ENCODE measurements at regions not wholly inside any gene's neighbourhood (a gene's known extent, or its start where the extent isn't known, plus 50 kb on each side); places are given as distances from the start of the nearest gene placed in this dataset.

DNA sequence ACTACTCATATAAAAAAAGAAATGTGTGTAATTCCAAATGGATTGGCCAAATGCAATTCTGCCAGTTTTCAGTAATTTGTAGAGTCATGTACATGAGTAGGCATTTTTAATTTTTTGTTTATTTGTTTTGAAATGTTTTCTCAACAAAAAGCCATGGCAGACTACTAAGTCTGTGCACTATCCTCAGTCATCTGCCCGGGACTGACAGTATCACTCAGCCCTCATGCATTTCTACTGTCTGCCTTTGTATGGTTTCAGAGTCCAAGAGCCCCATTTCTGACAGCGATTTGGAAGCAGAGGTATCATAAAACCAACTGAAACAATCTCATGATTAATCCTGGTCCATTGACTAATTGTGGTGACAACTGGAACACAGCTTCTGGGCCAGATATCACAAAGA is 109.9 kb upstream of the NYAP2 start:
- Mint-ChIP-seq H3K27me3 (ENCODE audit: low read depth) (no peaks in the 10 kb centered on the region), H3K27ac (no peak overlapping the region), H3K4me1 (ENCODE audit: low read depth) (no peaks in the 10 kb centered on the region), H3K9me3 (no peaks in the 10 kb centered on the region), H3K36me3 (ENCODE audit: low read depth) (no peaks in the 10 kb centered on the region), H3K4me3 (ENCODE audit: low read depth) (no peak overlapping the region)
- no peak for DNase-seq (ENCODE audit: low spot score)
- intact Hi-C loops (cut with micrococcal nuclease) = no loop called here

DNA sequence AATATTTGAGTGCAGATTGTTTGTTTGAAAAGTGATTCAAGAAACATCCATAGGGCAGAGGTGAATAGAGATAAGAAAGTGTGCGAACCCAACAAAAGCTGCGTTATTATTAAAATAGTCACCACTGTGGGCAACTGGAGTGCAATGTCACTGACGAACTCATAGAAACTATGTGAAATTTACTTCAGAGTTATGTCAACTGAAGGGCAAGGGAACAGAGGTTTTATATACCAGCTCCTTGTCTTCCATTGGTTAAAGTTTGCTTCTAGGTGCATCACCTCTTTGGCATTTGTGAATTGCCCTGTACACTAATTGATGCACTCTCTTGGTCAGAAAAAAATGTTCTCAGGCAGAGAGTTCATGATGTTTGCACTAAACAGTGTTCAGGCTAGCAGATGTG is 110.5 kb upstream of the NYAP2 start:
- no peaks in the 10 kb centered on the region for H3K4me1 Mint-ChIP-seq (ENCODE audit: low read depth)
- H3K4me3 Mint-ChIP-seq (ENCODE audit: low read depth) = no peak overlapping the region
- no peaks in the 10 kb centered on the region for H3K36me3 Mint-ChIP-seq (ENCODE audit: low read depth)
- intact Hi-C loops (cut with micrococcal nuclease) = no loop called here
- no peak for DNase-seq (ENCODE audit: low spot score)
- H3K27me3 Mint-ChIP-seq (ENCODE audit: low read depth) = no peaks in the 10 kb centered on the region
- H3K9me3 Mint-ChIP-seq = no peaks in the 10 kb centered on the region
- no peak overlapping the region for H3K27ac Mint-ChIP-seq

DNA sequence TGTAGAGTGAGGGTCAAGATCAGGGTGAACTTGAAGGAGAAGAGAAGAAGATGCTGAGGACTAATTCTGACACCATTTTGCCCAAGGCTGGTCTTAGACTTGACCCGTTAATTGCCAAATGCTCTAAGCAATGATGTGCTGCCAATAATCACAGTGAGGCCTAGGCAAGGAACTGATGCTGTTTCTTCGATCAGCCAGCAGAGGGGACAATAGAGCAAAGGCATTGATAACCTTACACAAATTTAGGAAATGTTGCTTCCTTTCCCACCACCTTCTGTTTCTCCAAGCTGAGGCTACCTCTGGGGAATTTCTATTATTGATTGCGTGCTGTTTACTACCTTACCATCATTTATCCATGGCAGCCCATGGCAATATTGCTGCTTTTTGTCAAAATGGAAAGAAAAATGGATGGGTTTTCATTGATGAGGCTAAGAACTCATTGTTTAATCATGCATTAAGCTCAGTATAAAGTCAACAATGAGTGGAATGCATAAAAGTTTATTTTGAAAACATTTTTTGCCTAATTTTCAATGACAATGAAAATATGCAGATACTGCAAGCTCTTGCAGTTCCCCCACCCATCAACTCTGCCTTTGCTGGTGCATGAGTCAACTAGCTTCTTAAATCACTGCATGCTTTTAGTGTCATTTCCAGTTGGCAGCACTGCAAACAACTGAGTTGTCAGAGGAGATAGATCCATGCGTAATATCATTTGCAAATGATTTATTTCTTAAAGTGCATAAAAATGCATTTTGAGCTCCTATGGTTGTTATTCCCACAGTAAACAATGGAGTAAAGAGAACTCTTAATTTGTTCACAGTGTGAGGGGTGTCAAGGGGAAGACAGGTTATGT is 116.4 kb upstream of the NYAP2 start:
- H3K27me3 Mint-ChIP-seq (ENCODE audit: low read depth) = no peaks in the 10 kb centered on the region
- no peaks in the 10 kb centered on the region for H3K9me3 Mint-ChIP-seq
- no peaks in the 10 kb centered on the region for H3K4me1 Mint-ChIP-seq (ENCODE audit: low read depth)
- H3K4me3 Mint-ChIP-seq (ENCODE audit: low read depth) = no peak overlapping the region
- intact Hi-C loops (cut with micrococcal nuclease) = loop anchor here (1.0 kb wide), 1 partner anchor 377 kb away; no protein-coding TSS in a partner anchor
- no peaks in the 10 kb centered on the region for H3K36me3 Mint-ChIP-seq (ENCODE audit: low read depth)
- no peak for DNase-seq (ENCODE audit: low spot score)
- H3K27ac Mint-ChIP-seq = no peak overlapping the region

DNA sequence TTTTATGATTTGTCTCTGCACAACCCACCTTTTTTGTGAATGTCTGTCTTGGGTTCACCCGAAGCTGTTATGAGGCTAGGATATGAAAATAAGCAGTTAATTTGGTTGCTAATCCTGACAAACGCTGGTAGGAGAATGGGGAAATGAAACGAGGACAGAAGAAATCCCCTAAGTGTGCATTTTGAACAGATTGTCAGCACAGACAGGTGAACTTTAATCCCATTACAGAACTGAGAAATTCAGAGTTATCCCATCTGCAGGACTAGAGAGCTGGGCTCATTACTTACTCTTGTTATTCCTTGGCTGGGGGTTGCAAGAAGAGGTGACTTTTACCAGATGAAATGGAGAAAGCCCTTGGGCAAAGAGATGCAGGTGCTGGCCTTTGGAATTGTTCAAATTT is 123.3 kb upstream of the NYAP2 start:
- Mint-ChIP-seq H3K27ac (no peak overlapping the region), H3K36me3 (ENCODE audit: low read depth) (no peaks in the 10 kb centered on the region), H3K4me1 (ENCODE audit: low read depth) (no peaks in the 10 kb centered on the region), H3K27me3 (ENCODE audit: low read depth) (no peaks in the 10 kb centered on the region), H3K9me3 (no peaks in the 10 kb centered on the region), H3K4me3 (ENCODE audit: low read depth) (no peak overlapping the region)
- no peak for DNase-seq (ENCODE audit: low spot score)
- intact Hi-C loops (cut with micrococcal nuclease) = no loop called here

DNA sequence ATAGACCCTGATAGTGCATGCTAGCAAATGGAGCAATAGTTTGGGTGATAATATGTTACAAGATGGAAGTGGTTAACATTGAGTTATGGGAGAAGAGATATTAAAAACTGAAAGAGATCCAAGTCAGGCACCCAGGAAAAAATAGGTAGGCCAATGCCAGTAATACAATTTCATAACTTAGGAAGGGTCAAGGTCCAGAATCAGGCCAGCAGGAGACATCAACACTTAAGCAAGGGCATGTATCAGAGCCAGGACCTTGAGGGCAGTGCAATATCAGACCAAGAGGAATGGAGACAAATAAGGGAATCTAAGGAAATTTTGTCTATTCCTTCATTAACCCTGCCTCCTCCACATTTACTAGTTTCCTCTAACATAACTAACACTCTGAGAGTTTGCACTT is 124.1 kb upstream of the NYAP2 start:
- no peak for DNase-seq (ENCODE audit: low spot score)
- intact Hi-C loops (cut with micrococcal nuclease) = no loop called here
- Mint-ChIP-seq H3K4me3 (ENCODE audit: low read depth) (no peak overlapping the region), H3K36me3 (ENCODE audit: low read depth) (no peaks in the 10 kb centered on the region), H3K4me1 (ENCODE audit: low read depth) (no peaks in the 10 kb centered on the region), H3K9me3 (no peaks in the 10 kb centered on the region), H3K27ac (no peak overlapping the region), H3K27me3 (ENCODE audit: low read depth) (no peaks in the 10 kb centered on the region)

DNA sequence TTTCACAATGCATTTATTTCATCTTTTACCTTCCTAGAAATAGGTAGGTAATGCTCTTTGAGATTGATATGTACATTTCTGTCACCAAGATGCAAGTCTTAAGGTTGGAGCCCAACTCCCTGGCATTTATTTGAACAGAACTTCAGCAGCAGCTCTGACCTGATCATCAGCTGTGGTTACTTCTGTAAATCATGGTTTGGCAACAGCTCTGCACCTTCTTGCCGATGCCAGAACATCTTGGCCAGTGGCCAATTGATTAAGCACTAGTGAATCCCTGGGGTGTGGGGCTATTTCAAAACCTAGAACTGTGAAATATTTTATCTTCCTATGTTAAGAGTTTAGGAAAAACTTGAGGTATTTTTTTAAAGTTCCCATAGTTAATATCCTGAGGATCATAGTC is 124.8 kb upstream of the NYAP2 start:
- no peaks in the 10 kb centered on the region for H3K4me1 Mint-ChIP-seq (ENCODE audit: low read depth)
- H3K27me3 Mint-ChIP-seq (ENCODE audit: low read depth) = no peaks in the 10 kb centered on the region
- H3K27ac Mint-ChIP-seq = no peak overlapping the region
- H3K36me3 Mint-ChIP-seq (ENCODE audit: low read depth) = no peaks in the 10 kb centered on the region
- H3K4me3 Mint-ChIP-seq (ENCODE audit: low read depth) = no peak overlapping the region
- intact Hi-C loops (cut with micrococcal nuclease) = no loop called here
- no peaks in the 10 kb centered on the region for H3K9me3 Mint-ChIP-seq
- DNase-seq (ENCODE audit: low spot score) = no peak

DNA sequence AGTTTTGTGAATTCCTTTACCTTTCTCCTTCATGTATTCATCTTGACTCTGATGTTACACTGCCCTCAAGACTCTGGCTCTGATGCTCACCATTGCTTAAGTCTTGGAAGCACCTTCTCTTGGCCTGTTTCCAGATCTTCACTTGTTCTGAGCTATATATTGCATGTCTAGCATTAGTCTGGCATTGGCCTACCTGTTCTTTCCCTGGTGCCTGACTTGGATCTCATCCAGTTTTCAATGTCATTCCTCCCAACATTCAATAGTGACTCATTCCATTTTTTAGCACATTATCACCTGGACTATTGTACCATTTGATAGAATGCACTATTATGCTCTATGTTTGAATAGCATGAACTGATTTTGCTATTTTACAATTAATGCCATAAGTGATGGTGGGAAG is 127.3 kb upstream of the NYAP2 start:
- no peaks in the 10 kb centered on the region for H3K4me1 Mint-ChIP-seq (ENCODE audit: low read depth)
- H3K27ac Mint-ChIP-seq = no peak overlapping the region
- H3K4me3 Mint-ChIP-seq (ENCODE audit: low read depth) = no peak overlapping the region
- H3K36me3 Mint-ChIP-seq (ENCODE audit: low read depth) = no peaks in the 10 kb centered on the region
- H3K9me3 Mint-ChIP-seq = no peaks in the 10 kb centered on the region
- H3K27me3 Mint-ChIP-seq (ENCODE audit: low read depth) = no peaks in the 10 kb centered on the region
- no peak for DNase-seq (ENCODE audit: low spot score)
- intact Hi-C loops (cut with micrococcal nuclease) = no loop called here

DNA sequence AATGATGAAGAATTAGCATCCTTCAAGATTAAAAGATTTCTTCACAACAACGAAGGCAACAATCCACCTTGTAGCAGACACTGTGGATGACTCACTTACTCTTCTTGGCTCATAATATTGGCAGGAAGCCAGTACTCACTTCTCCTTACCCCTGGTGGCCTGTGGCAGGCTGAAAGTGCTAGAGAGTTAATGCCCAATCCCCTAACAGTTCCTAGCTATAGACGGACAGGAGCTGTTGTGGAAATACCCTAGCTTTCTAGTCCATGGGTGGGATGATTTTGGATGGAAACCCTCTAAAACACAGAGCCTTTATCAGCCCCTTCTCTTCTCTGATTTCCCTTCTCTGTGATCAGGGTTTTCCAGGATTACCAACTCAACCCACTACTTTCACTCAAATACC is 128.6 kb upstream of the NYAP2 start:
- Mint-ChIP-seq H3K36me3 (ENCODE audit: low read depth) (no peaks in the 10 kb centered on the region), H3K27ac (no peak overlapping the region), H3K4me1 (ENCODE audit: low read depth) (no peaks in the 10 kb centered on the region), H3K9me3 (no peaks in the 10 kb centered on the region), H3K27me3 (ENCODE audit: low read depth) (no peaks in the 10 kb centered on the region), H3K4me3 (ENCODE audit: low read depth) (no peak overlapping the region)
- no peak for DNase-seq (ENCODE audit: low spot score)
- intact Hi-C loops (cut with micrococcal nuclease) = no loop called here

DNA sequence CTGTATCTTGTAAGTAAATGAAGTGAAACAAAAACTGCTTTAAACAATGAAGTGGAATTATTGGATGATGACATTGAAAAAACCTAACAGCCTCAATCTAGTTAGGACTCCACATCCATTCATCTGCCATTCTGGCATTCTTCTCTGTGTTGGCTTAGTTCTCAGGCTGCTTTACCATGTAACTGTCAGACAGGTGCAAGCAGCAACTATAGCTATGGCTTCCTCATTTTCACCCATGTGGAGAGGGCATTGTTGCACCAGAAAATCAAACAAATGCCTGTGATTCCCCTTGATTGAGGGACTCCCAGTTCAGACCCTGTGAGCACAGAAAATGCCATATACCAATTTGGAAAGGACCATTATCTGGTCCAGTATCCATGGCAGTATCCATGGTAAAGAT is 129.5 kb upstream of the NYAP2 start:
- H3K4me3 Mint-ChIP-seq (ENCODE audit: low read depth) = no peak overlapping the region
- H3K36me3 Mint-ChIP-seq (ENCODE audit: low read depth) = no peaks in the 10 kb centered on the region
- no peaks in the 10 kb centered on the region for H3K27me3 Mint-ChIP-seq (ENCODE audit: low read depth)
- no peaks in the 10 kb centered on the region for H3K4me1 Mint-ChIP-seq (ENCODE audit: low read depth)
- intact Hi-C loops (cut with micrococcal nuclease) = no loop called here
- no peak for DNase-seq (ENCODE audit: low spot score)
- H3K27ac Mint-ChIP-seq = no peak overlapping the region
- no peaks in the 10 kb centered on the region for H3K9me3 Mint-ChIP-seq

DNA sequence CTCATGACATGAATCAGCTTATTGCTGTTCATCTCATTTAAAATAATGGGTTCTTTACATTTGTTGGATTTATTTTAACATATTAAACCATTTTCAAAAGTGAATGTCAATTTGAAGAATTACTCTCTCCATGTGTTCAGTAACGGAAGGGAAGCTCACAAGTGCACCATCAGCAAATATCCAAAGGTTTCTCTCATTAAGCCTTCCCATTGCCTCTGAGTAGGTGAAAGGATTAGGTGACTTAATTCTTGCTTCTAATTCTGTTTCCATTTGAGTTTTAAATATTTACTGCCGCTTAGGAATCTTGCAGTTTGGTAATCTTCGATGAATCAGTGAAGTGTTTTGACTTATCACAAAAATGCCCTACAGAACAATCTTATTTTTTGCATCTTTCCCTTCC is 145.1 kb upstream of the NYAP2 start:
- H3K9me3 Mint-ChIP-seq = no peaks in the 10 kb centered on the region
- intact Hi-C loops (cut with micrococcal nuclease) = no loop called here
- H3K4me1 Mint-ChIP-seq (ENCODE audit: low read depth) = no peaks in the 10 kb centered on the region
- DNase-seq (ENCODE audit: low spot score) = no peak
- no peaks in the 10 kb centered on the region for H3K36me3 Mint-ChIP-seq (ENCODE audit: low read depth)
- no peak overlapping the region for H3K27ac Mint-ChIP-seq
- H3K27me3 Mint-ChIP-seq (ENCODE audit: low read depth) = no peaks in the 10 kb centered on the region
- no peak overlapping the region for H3K4me3 Mint-ChIP-seq (ENCODE audit: low read depth)

DNA sequence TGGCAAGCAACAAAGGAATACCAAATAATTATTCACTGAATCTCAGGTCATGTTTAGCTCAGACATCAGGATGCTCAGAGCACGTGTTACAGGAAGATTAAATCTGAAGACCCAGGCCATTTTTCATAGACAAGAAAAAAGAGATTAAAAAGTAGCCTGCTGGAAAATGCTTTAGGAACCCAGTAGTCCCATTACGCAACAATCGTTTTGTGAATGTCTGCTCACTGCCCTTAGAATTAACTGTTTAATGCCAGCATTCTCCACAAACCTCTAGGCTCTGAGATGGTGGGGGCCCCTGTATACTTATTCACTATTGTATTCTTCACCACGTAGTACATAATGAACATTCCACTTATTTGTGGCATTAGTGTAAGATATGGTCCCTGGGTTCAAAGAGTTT is 154.6 kb upstream of the NYAP2 start:
- Mint-ChIP-seq H3K36me3 (ENCODE audit: low read depth) (no peaks in the 10 kb centered on the region), H3K27me3 (ENCODE audit: low read depth) (no peaks in the 10 kb centered on the region), H3K27ac (no peak overlapping the region), H3K4me1 (ENCODE audit: low read depth) (peaks cover 2% of the 10 kb centered on the region), H3K9me3 (no peaks in the 10 kb centered on the region), H3K4me3 (ENCODE audit: low read depth) (no peak overlapping the region)
- DNase-seq (ENCODE audit: low spot score) = no peak
- intact Hi-C loops (cut with micrococcal nuclease) = no loop called here

DNA sequence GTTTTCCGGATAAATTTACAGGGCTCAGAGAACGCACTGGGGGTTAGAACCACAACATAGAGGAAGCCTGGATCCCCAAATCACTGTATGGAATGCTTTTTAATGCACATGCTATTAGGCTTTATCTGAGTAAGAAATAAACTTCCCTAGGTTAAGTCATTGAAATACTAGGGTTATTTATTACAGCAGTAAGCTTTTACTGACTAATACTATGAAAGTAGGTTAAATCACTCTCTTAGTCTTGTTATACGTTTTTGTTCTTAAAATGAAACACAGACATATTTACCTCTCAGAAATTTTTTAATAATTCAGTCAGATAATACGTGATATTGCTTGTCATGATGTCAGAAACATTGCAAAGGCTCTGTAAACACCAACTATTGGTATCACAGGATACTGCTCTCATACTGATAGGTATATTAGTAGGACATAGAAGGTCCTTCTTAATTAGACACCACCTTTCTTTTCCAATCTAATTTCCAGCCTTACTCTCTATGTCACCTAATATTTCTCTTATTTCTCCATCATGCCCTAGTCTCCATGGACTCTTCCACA is 162.7 kb upstream of the NYAP2 start:
- peaks cover 2% of the 10 kb centered on the region for H3K4me1 Mint-ChIP-seq (ENCODE audit: low read depth)
- no peak overlapping the region for H3K27ac Mint-ChIP-seq
- intact Hi-C loops (cut with micrococcal nuclease) = no loop called here
- H3K36me3 Mint-ChIP-seq (ENCODE audit: low read depth) = no peaks in the 10 kb centered on the region
- no peak overlapping the region for H3K4me3 Mint-ChIP-seq (ENCODE audit: low read depth)
- H3K27me3 Mint-ChIP-seq (ENCODE audit: low read depth) = peaks cover 2% of the 10 kb centered on the region
- DNase-seq (ENCODE audit: low spot score) = no peak
- no peaks in the 10 kb centered on the region for H3K9me3 Mint-ChIP-seq

DNA sequence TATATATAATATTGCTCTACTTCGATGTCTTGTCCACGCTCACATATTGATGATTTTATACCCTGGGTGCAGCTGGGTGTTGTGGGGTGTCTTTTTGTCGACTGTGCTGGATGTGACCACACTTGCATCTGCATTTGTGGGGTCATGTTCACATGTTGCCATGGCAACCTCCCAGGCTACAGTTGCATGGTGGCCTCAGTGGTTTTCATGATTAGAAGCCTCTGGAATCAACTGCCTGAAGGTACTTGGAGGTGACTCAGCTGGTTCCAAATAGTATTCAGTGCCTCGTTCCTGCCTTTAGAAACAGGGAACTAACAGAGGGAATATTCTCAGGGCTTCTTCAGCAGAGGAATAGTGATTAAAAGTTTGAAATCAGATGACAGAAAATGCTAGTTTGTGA is 166.3 kb upstream of the NYAP2 start:
- Mint-ChIP-seq H3K4me3 (ENCODE audit: low read depth) (no peak overlapping the region), H3K4me1 (ENCODE audit: low read depth) (no peaks in the 10 kb centered on the region), H3K36me3 (ENCODE audit: low read depth) (no peaks in the 10 kb centered on the region), H3K9me3 (no peaks in the 10 kb centered on the region), H3K27me3 (ENCODE audit: low read depth) (no peaks in the 10 kb centered on the region), H3K27ac (no peak overlapping the region)
- DNase-seq (ENCODE audit: low spot score) = no peak
- intact Hi-C loops (cut with micrococcal nuclease) = no loop called here
